K562 (cell line): ENCODE measurements at regions not wholly inside any gene's neighbourhood (a gene's known extent, or its start where the extent isn't known, plus 50 kb on each side); places are given as distances from the start of the nearest gene placed in this dataset.

Experiments
- ATAC-seq: fragments of 200-7000 bp; cut with Tn5 transposase; 3 replicates; pipeline ENCODE4 v1.9.1; 2020; ENCODE audit warnings: moderate library complexity
- BruUV-seq: library from RNA; stranded (reverse); fragments of 400-500 nt; replicated peaks from 2 replicates; lab custom pipeline; 2021; lab: Mats Ljungman, UMichigan
- CTCF ChIA-PET: fragments of 300-600 bp; formaldehyde crosslinking; extraction: SDS; loops from one replicate; lab custom pipeline; 2021; ENCODE audit warnings: low intra/inter-chr PET ratio; lab: Yijun Ruan, JAX
- POLR2A ChIA-PET: fragments of 300-600, 350-650 bp; sonication (Branson Sonifier 250); formaldehyde crosslinking; extraction: SDS; loops from one replicate; lab custom pipeline; 2021; ENCODE audit warnings: antibody characterized with exemption, inconsistent platforms; lab: Yijun Ruan, JAX
- DNase-seq, 4 experiments: peaks; one replicate each; pipeline versions ENCODE4 v3.0.0 to v3.0.0-alpha.2; 2011 to 2018; ENCODE audit warnings: low spot score in 3 of 4, mixed read lengths in 3 of 4; ENCODE audit errors: extremely low read depth in 1 of 4
- FAIRE-seq: peaks from 2 replicates; lab custom pipeline; 2011; peaks lifted over from hg19 to GRCh38; lab: Jason Lieb, UNC
- H2AFZ ChIP-seq: 2 replicates; pipeline ENCODE4 v1.6.0; 2011; ENCODE audit warnings: low read depth, low read length, control low read depth, inconsistent platforms
- H3K27ac ChIP-seq: fragments of 200-600 bp; 3 replicates; pipeline ENCODE4 v1.8.0; 2011; ENCODE audit warnings: low read depth, mild to moderate bottlenecking, control low read depth, inconsistent platforms, low read length, moderate library complexity, mixed read lengths; ENCODE audit errors: extremely low read depth
- H3K27me3 ChIP-seq, 2 experiments: fragments of 300-600 bp in 1 of 2; 2 replicates in 1 of 2; 3 replicates in 1 of 2; pipeline versions ENCODE4 v1.6.0 to v1.8.0; 2011; ENCODE audit warnings: inconsistent platforms in 2 of 2, low read length in 2 of 2, mild to moderate bottlenecking in 1 of 2, mixed read lengths in 1 of 2, moderate library complexity in 1 of 2; ENCODE audit not compliant: control insufficient read depth in 2 of 2, insufficient read depth in 2 of 2
- H3K36me3 ChIP-seq: fragments of 300-600 bp; 3 replicates; pipeline ENCODE4 v1.8.0; 2011; ENCODE audit warnings: mild to moderate bottlenecking, low read length, inconsistent platforms; ENCODE audit not compliant: control insufficient read depth, insufficient read depth
- H3K4me1 ChIP-seq, 2 experiments: fragments of 200-600 bp in 1 of 2; replicated peaks in 1 of 2; 2 replicates in 1 of 2; 3 replicates in 1 of 2; pipeline versions ENCODE4 v1.5.1 to v1.8.0; 2011; ENCODE audit warnings: inconsistent platforms in 2 of 2, low read length in 2 of 2, mild to moderate bottlenecking in 1 of 2, mixed read lengths in 1 of 2, moderate library complexity in 1 of 2; ENCODE audit not compliant: control insufficient read depth in 2 of 2, insufficient read depth in 2 of 2
- H3K4me2 ChIP-seq: 2 replicates; pipeline ENCODE4 v1.6.1; 2011; ENCODE audit warnings: low read length, control low read depth, inconsistent platforms, mixed read lengths; ENCODE audit not compliant: insufficient read depth
- H3K4me3 ChIP-seq: fragments of 200-600 bp; sonication (generic), shearing (Covaris generic); 2 replicates; pipeline ENCODE4 v1.5.1; 2016; ENCODE audit warnings: control low read depth, inconsistent platforms
- H3K79me2 ChIP-seq: fragments of 200-600 bp; 3 replicates; pipeline ENCODE4 v1.8.0; 2011; ENCODE audit warnings: low read length, inconsistent platforms; ENCODE audit not compliant: control insufficient read depth, insufficient read depth
- H3K9ac ChIP-seq, 2 experiments: 2 replicates each; pipeline versions ENCODE4 v1.6.0 to v1.6.1; 2011; ENCODE audit warnings: low read depth in 2 of 2, low read length in 2 of 2, control low read depth in 1 of 2, inconsistent platforms in 1 of 2, mild to moderate bottlenecking in 1 of 2, mixed read lengths in 1 of 2; ENCODE audit not compliant: insufficient read depth in 1 of 2
- H3K9me1 ChIP-seq: one replicate; pipeline ENCODE4 v1.6.0; 2011; ENCODE audit warnings: inconsistent platforms, mild to moderate bottlenecking, low read length, moderate library complexity; ENCODE audit not compliant: control insufficient read depth, insufficient read depth
- H3K9me3 ChIP-seq: replicated peaks from 2 replicates; pipeline ENCODE4 v1.5.1; 2011; ENCODE audit warnings: low read depth, low read length, inconsistent platforms; ENCODE audit not compliant: control insufficient read depth, insufficient read depth
- H4K20me1 ChIP-seq: replicated peaks from 2 replicates; pipeline ENCODE4 v1.6.1; 2011; ENCODE audit warnings: low read length, inconsistent platforms, mixed read lengths; ENCODE audit not compliant: control insufficient read depth, insufficient read depth
- CBFA2T2 ChIP-seq: fragments of 450-650 bp; conservative IDR thresholded peaks from 2 replicates; pipeline ENCODE4 v1.6.1; 2017; ENCODE audit warnings: mild to moderate bottlenecking
- MAFG ChIP-seq: fragments of 450-650 bp; conservative IDR thresholded peaks from 2 replicates; pipeline ENCODE4 v1.6.1; 2016; ENCODE audit warnings: missing genetic modification characterization, missing compliant biosample characterization
- SNRNP70 ChIP-seq: fragments of 200-400 bp; formaldehyde crosslinking; optimal IDR thresholded peaks from 2 replicates; pipeline ENCODE3; 2017; ENCODE audit warnings: low read depth, low read length
- ZNF23 ChIP-seq: fragments of 250-450 bp; sonication (Bioruptor Pico); IDR thresholded peaks from 2 replicates; pipeline ENCODE4 v1.4.0; 2020; ENCODE audit warnings: mild to moderate bottlenecking
- ZNF324 ChIP-seq: fragments of 250-450 bp; sonication (Bioruptor Pico); IDR thresholded peaks from 2 replicates; pipeline ENCODE4 v1.4.0; 2020; ENCODE audit warnings: mild to moderate bottlenecking
- WGBS: fragments of 100-300 bp; shearing (Covaris generic); methylation state at CpG from one replicate; pipeline ENCODE4 v1.1.6; 2016; ENCODE audit warnings: low coverage, mixed read lengths; ENCODE audit not compliant: insufficient coverage; ENCODE audit errors: missing lambda C conversion rate; 5-methylcytosine and 5-hydroxymethylcytosine counted together
- in situ Hi-C: fragments of 300-500 bp; cut with MboI; formaldehyde crosslinking; loops from 4 replicates; pipeline ENCODE4 v1.15.0; 2018; ENCODE audit warnings: inconsistent platforms, mixed read lengths
- intact Hi-C: fragments of 100-400 bp; cut with micrococcal nuclease; formaldehyde crosslinking; loops from 2 replicates; pipeline ENCODE4 v1.14.2; 2022

DNA sequence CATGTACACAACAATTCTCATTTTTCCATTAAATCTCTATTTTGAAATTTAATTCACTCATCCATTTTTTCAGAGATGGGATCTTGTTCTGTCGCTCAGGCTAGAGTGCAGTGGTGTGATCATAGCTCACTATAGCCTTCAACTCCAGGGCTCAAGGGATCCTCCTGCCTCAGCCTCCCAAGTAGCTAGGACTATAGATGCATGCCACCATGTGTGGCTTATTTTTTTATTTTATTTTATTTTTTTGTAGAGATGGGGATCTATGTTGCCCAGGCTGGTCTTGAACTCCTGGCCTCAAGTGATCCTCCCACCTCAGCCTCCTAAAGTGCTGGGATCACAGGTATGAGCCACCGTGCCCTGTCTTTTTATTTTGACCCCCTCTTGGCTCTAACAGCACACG lies 203.8 kb upstream of the KLF14 start:
- Histone ChIP-seq H3K9me3 (no peaks in the 10 kb centered on the region), H3K27me3 (no peaks in the 10 kb centered on the region), H4K20me1 (no peaks in the 10 kb centered on the region), H3K4me1 (peaks cover 5 to 21% of the 10 kb centered on the region in 2 experiments; a peak in 4 of 5 replicates), H3K4me3 (no peak overlapping the region), H3K79me2 (no peaks in the 10 kb centered on the region), H3K36me3 (peaks cover 3% of the 10 kb centered on the region; the same call in 1 of the 3 replicates), H3K9me1 (no peaks in the 10 kb centered on the region), H2AFZ (no peak overlapping the region), H3K27ac (no peak overlapping the region), H3K9ac (no peak overlapping the region), H3K4me2 (no peak overlapping the region)
- 89% methylated on average over 3 of the region's 3 CpGs for WGBS
- in situ Hi-C loops, result no loop called here
- FAIRE-seq (no peak), DNase-seq (no peak), ATAC-seq (no peak)
- BruUV-seq, result no TSS peak
- TF ChIP-seq SNRNP70 (no peak), CBFA2T2 (no peak)
- ChIA-PET CTCF (no interaction called here), POLR2A (interaction anchor here (0.7 to 1.4 kb wide), 3 partner anchors 12 to 23 kb away, joined by 3 to 4 read pairs (median 3); no protein-coding TSS in a partner anchor)
- intact Hi-C loops, result no loop called here

DNA sequence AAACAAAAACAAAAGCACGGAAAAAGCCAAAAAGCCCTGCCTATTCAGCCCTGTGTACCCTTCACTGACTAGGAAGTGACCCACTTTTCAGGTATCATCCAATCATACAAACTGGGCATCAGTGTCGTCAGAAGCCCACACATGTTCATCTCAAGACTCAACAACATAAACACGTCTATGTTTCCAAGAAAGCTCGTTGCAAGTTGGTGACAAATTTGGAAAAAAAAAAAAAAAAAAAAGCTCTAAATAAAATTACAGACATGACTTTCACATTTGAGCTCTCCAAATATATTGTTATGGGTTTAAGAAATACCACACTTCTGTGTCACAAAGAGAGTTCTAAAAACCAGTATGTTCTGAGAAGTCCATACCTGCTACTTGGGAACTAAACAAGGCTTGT lies 204.7 kb upstream of the KLF14 start:
- no peak for FAIRE-seq
- no peaks in the 10 kb centered on the region for H3K9me3 ChIP-seq
- H3K4me1 ChIP-seq, result peaks cover 5 to 26% of the 10 kb centered on the region in 2 experiments; a peak in 4 of 5 replicates
- no peaks in the 10 kb centered on the region for H3K36me3 ChIP-seq
- ATAC-seq, result no peak
- no peak overlapping the region for H3K4me3 ChIP-seq
- no peak overlapping the region for H3K27ac ChIP-seq
- no peak overlapping the region for H3K4me2 ChIP-seq
- H2AFZ ChIP-seq, result no peak overlapping the region
- TF ChIP-seq MAFG (tag), result no peak
- no peak for TF ChIP-seq ZNF324 (CRISPR knock-in tag)
- TF ChIP-seq ZNF23 (CRISPR knock-in tag), result no peak
- 59% methylated on average over 4 of the region's 4 CpGs for WGBS
- ChIA-PET CTCF (interaction anchor here (0.6 kb wide), 1 partner anchor 56 kb away, joined by 6 read pairs; no protein-coding TSS in a partner anchor), POLR2A (interaction anchor here (0.7 to 1.4 kb wide), 2 partner anchors 13 to 22 kb away, joined by 3 to 4 read pairs; no protein-coding TSS in a partner anchor)
- in situ Hi-C loops, result no loop called here
- peaks cover 3% of the 10 kb centered on the region; the same call in 1 of the 3 replicates for H3K79me2 ChIP-seq
- no peaks in the 10 kb centered on the region for H3K9me1 ChIP-seq
- no peaks in the 10 kb centered on the region for H4K20me1 ChIP-seq
- no peaks in the 10 kb centered on the region for H3K27me3 ChIP-seq
- BruUV-seq, result no TSS peak
- no peak for DNase-seq
- H3K9ac ChIP-seq, result no peak overlapping the region
- intact Hi-C loops, result no loop called here
